ENCODE measurements at regions not wholly inside any gene's neighbourhood (a gene's known extent, or its start where the extent isn't known, plus 50 kb on each side); places are given as distances from the start of the nearest gene placed in this dataset.

DNA sequence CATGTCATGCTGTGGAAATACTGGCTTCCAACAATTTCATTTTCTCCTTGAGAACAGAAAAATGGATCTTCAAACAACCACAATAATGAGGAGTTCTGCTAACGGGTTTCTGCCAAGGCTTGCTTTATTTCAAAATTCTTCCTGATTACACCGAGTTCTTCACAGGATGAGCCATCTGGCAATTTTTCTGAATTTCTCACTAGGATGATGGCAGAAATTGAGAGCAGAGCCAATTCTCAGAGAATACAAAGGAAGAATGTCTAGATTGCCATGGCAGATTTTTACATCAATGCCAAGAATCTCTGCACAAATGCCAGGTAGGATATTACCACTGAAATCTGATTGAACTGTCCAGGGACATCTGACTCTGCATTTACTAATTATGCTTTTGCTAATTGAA, 619.0 kb upstream of the CHRM3 start:
- POLR2A ChIA-PET, result no interaction called here
- no peak overlapping the region for H3K4me3 ChIP-seq (ENCODE audit: low read depth, low read length)
- CTCF ChIA-PET, result no interaction called here
- H3K27me3 ChIP-seq (ENCODE audit: control insufficient read depth, insufficient read depth, low read length), result no peaks in the 10 kb centered on the region
- peaks cover 4% of the 10 kb centered on the region; the same call in 1 of the 2 replicates for H3K9me3 ChIP-seq (ENCODE audit: control insufficient read depth, insufficient read depth, low read length)
- H3K27ac ChIP-seq (ENCODE audit: low read depth, low read length), result no peak overlapping the region
- no peak for DNase-seq (ENCODE audit: low read depth, low spot score)
- TF ChIP-seq, protein P1, sequence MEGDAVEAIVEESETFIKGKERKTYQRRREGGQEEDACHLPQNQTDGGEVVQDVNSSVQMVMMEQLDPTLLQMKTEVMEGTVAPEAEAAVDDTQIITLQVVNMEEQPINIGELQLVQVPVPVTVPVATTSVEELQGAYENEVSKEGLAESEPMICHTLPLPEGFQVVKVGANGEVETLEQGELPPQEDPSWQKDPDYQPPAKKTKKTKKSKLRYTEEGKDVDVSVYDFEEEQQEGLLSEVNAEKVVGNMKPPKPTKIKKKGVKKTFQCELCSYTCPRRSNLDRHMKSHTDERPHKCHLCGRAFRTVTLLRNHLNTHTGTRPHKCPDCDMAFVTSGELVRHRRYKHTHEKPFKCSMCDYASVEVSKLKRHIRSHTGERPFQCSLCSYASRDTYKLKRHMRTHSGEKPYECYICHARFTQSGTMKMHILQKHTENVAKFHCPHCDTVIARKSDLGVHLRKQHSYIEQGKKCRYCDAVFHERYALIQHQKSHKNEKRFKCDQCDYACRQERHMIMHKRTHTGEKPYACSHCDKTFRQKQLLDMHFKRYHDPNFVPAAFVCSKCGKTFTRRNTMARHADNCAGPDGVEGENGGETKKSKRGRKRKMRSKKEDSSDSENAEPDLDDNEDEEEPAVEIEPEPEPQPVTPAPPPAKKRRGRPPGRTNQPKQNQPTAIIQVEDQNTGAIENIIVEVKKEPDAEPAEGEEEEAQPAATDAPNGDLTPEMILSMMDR (IDR thresholded peaks at IDR 0.05; ENCODE audit: low read depth, low read length), result no peak

DNA sequence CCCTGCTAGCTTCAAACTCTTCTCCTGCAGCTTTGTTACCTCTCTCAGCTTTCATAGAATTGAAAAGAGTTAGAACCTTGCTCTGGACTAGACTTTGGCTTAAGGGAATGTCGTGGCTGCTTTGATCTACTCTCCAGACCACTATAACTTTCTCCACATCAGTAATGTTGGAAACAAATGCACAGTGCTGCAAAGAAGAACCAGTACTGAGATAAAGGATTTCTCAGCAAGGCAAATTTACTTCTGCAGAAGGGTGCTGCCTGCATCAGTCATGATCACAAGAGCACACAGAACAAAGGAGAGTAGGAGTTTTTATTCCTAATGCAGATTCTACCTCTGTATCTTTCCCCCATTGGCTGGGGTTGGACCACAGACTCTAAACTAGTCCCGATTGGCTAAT, 621.6 kb upstream of the CHRM3 start:
- ChIA-PET POLR2A (no interaction called here), CTCF (no interaction called here)
- TF ChIP-seq, protein P1 (IDR thresholded peaks at IDR 0.05; ENCODE audit: low read depth, low read length), result no peak
- Histone ChIP-seq H3K27ac (ENCODE audit: low read depth, low read length) (no peak overlapping the region), H3K9me3 (ENCODE audit: control insufficient read depth, insufficient read depth, low read length) (peaks cover 4% of the 10 kb centered on the region; the same call in 1 of the 2 replicates), H3K27me3 (ENCODE audit: control insufficient read depth, insufficient read depth, low read length) (no peaks in the 10 kb centered on the region), H3K4me3 (ENCODE audit: low read depth, low read length) (no peak overlapping the region)
- DNase-seq (ENCODE audit: low read depth, low spot score), result no peak

GRCh38 chr1:238753252-238753651, 633.1 kb upstream of the CHRM3 start:
- no peak for DNase-seq (ENCODE audit: low read depth, low spot score)
- H3K27me3 ChIP-seq (ENCODE audit: control insufficient read depth, insufficient read depth, low read length), result no peaks in the 10 kb centered on the region
- no peak overlapping the region for H3K4me3 ChIP-seq (ENCODE audit: low read depth, low read length)
- ChIA-PET CTCF (no interaction called here), POLR2A (no interaction called here)
- peaks cover 4% of the 10 kb centered on the region; the same call in 1 of the 2 replicates for H3K9me3 ChIP-seq (ENCODE audit: control insufficient read depth, insufficient read depth, low read length)
- TF ChIP-seq, protein P1 (IDR thresholded peaks at IDR 0.05; ENCODE audit: low read depth, low read length), result no peak
- H3K27ac ChIP-seq (ENCODE audit: low read depth, low read length), result no peak overlapping the region

DNA sequence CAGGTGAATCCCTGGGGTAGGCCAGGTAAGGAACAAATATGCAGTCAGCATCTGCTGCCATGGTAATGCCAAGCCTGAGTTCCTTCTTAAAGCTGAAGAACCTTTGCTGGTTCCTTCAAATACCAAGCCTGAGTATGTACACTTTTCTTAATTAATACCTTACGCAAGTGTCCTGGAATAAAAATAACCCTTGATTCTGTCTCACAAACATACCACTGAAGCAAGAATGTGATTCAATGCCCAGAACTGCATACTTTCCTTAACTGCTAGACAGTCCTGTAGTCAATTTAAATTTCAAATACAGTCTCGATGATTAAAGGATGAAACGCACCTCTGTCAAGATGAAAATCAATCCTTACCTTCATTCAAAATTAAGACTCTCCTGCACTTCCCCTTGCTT, 634.0 kb upstream of the CHRM3 start:
- H3K4me3 ChIP-seq (ENCODE audit: low read depth, low read length), result no peak overlapping the region
- DNase-seq (ENCODE audit: low read depth, low spot score), result no peak
- ChIA-PET POLR2A (no interaction called here), CTCF (no interaction called here)
- TF ChIP-seq, protein P1 (IDR thresholded peaks at IDR 0.05; ENCODE audit: low read depth, low read length), result no peak
- H3K9me3 ChIP-seq (ENCODE audit: control insufficient read depth, insufficient read depth, low read length), result peaks cover 7% of the 10 kb centered on the region; the same call in 1 of the 2 replicates
- H3K27ac ChIP-seq (ENCODE audit: low read depth, low read length), result no peak overlapping the region
- no peaks in the 10 kb centered on the region for H3K27me3 ChIP-seq (ENCODE audit: control insufficient read depth, insufficient read depth, low read length)

DNA sequence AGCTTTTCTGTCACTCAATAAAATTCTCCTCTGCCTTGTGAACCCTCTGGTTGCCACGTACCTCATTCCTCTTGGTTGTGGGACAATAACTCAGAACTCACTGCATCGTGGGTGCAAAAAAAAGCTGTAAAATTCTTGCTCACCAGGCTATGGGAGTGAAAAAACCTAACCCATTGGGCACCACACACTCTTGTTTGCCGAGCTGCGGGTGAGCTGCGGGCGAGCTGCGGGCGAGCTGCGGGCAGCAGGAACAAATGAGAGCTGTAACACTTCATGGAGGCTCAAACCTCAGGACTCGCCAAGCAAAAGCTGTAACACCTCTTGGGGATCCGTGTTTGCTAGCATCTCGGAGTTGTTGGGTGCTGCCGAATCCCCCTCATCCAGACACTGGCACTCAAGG, 641.3 kb upstream of the CHRM3 start:
- DNase-seq (ENCODE audit: low read depth, low spot score), result no peak
- ChIA-PET POLR2A (no interaction called here), CTCF (no interaction called here)
- no peak overlapping the region for H3K27ac ChIP-seq (ENCODE audit: low read depth, low read length)
- H3K4me3 ChIP-seq (ENCODE audit: low read depth, low read length), result no peak overlapping the region
- H3K9me3 ChIP-seq (ENCODE audit: control insufficient read depth, insufficient read depth, low read length), result peaks cover 18% of the 10 kb centered on the region
- TF ChIP-seq, protein P1 (IDR thresholded peaks at IDR 0.05; ENCODE audit: low read depth, low read length), result no peak
- H3K27me3 ChIP-seq (ENCODE audit: control insufficient read depth, insufficient read depth, low read length), result no peaks in the 10 kb centered on the region
